GM21367 (cell line): ENCODE measurements at regions not wholly inside any gene's neighbourhood (a gene's known extent, or its start where the extent isn't known, plus 50 kb on each side); places are given as distances from the start of the nearest gene placed in this dataset.
"Not testable (repeated sequence)": the region's sequence is repeated elsewhere in the genome, so short reads cannot be mapped to it uniquely, and the experiment has no call there.

Source experiments
- ATAC-seq: cut with Tn5 transposase; IDR thresholded peaks from one replicate; pipeline ENCODE4 v1.9.1; 2021; ENCODE audit not compliant: unreplicated experiment

DNA sequence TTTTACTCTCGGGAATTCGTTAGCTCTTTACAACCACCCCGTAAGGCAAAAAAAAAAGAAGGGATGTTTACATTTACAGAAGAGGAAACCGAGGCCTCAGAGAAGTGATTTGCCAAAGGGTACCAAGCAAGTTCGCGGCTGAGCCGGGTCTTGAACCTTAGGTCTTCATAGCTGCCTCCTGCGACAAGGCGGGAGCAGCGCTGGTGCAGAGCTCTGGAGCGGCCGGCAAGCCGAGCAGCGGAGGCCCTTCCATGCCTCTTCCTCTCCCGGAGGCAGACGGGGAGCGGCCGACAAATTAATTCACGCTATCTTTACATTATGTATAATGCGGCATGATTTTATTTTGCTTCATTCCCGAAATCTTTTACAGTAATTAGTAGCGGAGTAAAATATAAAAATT, 536.3 kb downstream of the INSC start:
- no peak for ATAC-seq

DNA sequence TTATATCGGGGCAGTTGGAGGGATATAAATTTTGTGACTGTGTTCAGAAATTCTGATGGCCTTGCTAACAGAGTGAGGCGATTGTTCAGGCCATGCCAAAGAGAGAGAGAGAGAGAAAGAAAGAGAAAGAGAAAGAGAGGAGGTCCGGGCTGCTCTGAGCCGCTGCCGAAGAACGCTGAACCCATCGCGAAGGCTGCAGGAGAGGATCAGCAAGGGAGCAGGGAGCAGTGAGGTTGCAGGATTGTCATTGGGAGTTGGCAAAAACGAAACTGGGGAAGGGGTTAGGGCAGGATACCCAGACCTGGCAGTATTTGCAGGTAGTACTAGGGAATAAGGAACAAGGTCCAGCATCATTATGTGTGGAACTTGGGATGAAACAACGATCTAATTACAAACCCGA, 537.1 kb downstream of the INSC start:
- no peak for ATAC-seq

DNA sequence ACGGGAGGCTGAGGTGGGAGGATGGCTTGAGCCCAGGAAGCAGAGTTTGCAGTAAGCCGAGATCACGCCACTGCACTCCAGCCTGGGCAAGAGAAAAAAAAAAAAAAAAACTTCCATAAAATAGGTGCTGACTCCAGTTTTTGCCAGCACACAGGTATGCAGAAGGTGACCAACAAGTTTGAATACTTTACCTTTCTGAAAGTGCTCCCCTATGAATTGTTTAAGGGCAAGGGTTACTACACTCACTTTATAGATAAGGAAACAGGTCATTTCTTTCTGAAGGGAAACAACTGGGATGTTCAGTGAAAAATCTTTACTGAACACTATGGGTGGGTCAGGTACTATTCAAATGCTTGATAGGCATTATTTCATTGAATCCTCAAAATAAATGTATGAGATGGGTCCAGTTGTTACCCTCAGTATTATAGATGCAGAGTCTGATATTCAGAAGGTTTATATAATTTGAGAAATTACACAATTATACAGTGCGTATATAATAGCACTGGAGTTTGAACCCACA, 538.5 kb downstream of the INSC start:
- no peak for ATAC-seq

DNA sequence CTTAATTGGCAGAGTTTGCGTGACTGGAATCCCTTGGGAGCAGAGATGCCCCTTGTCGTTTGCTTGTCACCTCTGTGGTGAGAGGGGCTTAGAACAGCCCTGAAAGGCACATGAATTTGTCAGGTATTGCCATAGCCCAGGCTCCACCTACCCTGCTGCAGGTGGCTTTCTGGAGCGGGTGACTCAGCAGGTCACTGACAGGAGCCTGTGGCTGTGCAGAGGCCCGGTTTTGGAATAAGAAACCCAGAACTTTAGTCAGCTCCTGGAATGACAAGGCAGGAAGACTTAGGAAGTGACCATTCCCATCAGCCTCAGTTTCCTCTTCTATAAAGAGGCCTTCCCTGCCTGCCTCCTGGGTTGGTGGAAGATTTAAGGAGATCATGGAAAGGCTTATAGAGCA, 539.7 kb downstream of the INSC start:
- ATAC-seq: no peak

DNA sequence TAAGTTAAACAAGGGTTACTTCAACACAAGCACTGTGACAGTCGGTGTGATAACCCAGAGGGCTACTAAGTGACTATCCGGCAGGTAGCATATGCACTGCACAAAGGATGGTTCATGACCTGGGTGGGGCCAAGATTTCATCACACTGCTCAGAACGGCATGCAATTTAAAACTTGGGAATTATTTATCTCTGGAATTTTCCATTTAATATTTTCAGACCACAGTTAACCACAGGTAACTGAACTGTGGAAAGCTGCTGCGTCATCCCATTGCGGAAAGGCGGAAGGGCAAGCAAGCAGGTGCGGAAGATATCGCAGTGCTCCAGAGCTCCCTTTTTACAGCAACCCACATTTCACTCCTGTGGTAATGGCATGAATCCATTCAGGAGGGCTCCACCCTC, 540.8 kb downstream of the INSC start:
- ATAC-seq: no peak

DNA sequence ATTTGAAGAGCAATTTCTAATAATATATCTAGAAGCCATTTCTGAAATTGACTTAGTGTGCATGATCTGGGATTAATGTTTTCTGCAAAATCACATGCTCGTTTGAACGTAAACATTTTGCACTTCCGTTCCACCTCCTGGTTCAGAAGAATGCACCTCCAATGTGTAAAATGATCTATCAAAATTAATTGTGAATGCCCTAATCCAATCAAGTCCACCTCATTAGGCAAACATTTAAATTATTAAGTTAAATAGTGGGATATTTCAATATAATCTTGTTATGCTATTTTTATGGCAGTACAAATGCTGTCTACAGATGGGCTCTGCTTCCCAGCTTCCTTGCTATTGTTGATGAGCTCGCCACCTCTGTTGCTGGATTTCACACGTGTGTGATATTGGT, 542.5 kb downstream of the INSC start:
- ATAC-seq: no peak

DNA sequence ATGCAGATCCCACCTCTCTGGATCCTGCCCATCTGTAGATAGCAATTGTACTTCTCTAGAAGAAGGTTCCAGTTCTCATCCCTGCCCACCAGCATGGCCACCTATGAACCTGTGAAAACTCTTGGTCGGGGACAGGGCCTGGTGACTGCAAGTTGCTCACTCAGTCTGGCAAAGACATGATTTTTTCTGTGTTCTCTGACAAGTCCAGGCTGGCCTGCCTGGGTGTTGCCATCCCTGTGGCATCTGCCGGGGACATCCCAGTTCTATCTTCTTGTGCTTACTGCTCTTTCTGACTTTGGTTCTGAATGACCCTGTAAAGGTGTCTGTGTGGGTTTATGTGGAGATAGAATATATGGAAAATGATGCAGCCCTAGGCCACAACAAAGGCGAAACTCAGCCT, 545.8 kb downstream of the INSC start:
- ATAC-seq: no peak

DNA sequence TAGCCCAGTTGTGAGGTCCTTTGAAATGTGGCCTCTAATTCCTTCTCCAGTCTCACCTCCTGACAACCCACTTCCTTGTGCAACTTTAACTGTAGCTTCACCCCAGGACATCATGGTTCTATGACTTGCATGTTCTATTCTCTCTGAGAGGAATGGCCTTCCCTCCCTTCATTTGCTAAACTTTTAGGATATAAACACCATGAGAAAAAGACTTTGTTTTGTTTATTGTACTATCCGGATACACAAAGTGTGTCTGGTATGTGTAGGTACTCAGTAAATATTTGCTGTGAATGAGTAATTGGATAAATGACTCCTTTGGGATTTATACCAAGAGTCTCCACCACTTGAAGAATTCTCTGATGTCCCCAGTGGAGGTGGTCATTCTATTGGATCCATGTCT, 547.6 kb downstream of the INSC start:
- no peak for ATAC-seq

DNA sequence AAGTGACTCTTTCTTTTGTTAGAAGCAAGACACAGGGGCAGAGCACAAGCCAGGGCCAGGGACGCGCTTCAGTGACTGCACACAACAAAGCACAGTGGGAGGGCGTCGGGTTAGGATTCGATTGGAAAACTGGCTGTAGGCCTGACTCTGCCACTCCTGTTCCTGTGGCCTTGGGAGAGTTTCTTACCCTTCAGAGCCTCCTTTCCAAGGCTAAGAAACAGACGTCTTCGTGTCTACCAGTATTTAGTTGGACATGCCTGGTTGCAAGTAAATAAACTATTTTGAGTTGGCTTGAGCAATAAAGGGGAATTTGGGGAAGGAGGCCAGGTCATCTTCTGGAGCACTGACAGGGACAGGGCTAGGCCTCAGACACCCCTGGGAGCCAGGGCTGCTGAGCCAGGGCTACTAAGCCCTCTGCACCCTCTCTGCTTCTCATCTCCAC, 549.1 kb downstream of the INSC start:
- ATAC-seq: no peak

DNA sequence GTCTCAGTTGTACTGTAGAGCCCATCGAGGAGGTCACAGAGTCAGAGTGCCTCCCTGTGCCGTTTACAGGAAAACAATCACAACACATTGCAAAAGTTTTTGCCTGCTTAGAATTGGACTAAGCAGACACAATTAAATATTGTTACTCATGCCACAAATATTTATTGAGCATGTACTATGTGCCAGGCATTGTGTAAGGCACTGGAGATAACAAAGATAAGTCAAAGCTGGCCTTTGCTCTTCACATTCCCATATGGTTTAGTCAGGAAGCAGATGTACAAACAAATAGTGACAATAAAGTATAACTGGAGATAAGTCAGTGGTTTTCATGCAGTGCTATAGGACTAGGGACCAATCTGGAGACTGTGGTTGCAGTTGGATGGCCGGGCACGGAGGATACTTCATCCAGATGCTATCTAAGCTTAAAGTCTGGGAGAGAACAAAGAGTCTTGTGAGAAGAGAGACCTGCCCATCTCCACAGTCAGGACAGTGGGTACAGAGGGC, 550.7 kb downstream of the INSC start:
- no peak for ATAC-seq

DNA sequence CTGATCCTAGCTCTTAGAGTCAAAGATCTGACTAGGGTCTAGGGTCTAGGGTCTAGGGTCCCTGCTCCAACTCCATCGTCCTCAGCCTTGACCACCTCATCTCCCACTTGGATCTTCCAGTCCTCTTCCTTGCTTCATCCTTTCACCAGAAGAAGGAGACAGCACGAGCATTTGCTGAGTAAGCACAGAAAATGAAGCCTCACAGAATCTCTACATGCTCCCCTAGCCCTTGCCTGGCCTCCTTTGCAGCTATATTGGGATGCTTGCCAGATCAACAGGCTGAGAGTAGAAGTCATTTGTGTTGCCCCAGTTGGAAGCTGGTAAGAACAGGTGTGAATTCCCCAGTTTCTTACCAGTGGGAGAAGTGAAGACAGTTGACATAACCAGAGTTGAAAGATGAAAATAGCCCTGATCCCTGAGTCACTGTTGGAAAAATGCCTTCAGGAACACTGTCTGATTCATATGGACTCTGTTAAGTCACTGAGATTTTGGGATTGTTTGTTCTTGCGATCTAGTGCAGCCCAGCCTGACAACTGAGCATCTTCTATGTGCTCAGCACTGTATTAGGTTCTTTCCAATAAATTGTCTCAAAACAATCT, 552.5 kb downstream of the INSC start:
- ATAC-seq: no peak

DNA sequence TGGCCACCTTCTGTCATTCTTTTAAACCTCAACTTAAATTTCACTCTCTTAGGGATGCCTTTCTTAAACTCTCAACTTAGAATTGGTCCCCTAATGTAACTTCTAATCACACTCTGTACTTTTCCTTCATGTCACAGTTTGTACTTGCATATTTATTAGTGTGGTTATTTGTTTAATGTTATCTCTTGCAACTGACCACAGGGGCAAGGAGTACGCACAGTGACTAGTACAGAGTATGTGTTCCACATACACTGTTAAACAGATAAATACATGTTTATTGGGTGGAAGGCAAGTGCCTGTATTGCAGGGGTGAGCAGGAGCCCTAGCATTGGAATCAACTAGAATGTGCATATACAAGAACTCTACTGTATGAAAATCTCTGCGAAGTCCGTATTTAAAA, 554.0 kb downstream of the INSC start:
- ATAC-seq: no peak

DNA sequence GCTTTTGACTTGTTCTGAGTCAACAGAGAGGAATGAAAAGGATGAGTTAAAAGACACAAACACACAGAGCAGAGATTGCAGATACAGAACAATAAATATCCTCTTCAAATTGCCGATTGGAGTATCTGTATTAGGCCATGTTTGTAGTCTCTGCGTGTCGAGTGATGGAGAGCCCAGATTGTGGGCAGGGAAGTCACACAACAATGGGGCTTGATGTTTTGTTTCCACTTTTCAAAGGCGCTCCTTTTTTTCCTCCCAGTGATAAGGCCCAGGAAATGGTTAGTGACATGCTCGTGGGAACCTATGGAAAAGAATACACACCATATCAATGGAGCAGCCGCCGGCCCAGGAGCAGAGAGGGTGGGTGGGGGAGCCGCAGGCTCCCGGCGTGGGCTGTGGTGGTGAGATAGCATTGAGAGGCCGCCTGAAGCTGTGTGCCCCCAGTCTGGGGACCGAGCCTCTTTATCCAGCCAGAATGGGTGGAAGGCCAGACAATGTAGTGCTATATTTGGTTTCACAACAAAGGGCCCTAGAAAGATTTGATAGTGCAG, 555.9 kb downstream of the INSC start:
- no peak for ATAC-seq

DNA sequence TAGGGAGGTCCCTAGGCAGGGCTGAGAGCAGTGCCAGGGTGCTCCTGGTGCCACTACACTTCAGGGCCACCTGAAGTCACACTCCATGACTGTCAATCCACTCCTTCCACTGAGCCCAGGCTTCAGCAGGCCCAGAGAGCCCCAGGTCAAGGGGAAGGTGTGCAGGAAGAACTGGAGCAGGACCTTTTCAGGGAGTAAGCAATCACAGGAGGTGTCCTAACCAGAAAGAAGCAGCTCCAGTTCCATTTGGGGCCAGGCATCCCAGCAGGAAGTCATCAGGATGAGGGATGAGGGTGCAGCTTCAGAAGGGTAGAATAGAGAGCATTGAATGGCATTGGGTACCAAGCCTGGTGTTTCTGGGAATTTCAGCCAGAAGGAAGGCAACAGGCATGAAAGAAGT, 556.5 kb downstream of the INSC start:
- ATAC-seq: no peak

DNA sequence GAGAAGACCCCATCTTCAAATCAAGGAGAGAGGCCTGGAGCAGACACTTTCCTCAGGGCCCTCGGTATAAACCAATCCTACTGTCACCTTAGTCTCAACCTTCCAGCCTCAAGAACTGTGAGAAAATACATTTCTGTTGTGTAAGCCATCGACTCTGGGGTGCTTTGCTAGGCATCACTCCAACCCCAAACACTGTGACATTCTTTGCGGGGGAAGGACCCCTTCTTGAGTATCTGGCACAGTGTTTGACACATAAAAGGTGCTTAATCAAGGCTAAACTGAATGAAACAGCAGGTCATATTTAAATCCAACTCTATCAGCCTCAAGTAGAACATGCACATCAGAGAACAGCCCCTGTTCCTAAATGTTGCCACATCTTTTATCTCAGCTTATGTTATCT, 558.1 kb downstream of the INSC start:
- ATAC-seq: no peak

DNA sequence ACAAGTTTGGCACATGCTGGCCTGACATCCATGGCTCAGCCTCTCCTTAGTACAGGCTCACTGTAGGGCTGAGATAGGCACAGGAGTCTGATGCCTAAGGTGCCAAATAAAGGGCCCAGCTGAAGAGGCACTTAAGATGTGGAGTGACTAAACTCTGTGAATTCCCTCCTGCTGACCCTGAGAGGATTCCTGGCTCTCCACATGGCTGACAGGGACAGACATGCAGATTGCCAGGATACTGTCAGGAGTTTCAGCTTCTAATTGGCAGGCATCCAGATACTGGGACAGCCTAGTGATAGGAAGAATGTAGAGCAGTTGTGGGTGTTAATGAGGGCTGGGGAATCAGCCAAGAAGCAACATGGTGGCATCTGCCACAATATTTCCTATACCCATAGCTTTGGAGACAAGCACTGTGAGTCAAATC, 558.7 kb downstream of the INSC start:
- ATAC-seq: no peak

DNA sequence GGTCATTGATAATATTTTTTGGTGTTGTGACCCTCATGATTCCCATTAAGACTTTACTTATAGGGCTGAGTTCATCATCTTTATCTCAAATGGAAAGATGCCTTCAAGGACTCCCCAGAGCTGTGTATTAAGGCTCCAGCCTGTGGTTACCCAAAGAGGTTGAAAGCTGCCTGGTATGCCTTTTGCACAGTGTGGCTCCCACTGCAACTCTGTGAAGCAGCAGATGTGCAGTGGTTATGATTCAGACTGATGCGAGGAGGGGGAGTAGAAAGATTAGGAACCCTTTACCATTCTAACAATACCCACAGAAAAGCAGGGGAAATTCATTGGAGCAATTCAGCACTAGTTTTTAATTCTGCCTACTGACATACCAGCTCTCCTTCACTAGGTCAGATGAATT, 560.0 kb downstream of the INSC start:
- ATAC-seq: no peak

DNA sequence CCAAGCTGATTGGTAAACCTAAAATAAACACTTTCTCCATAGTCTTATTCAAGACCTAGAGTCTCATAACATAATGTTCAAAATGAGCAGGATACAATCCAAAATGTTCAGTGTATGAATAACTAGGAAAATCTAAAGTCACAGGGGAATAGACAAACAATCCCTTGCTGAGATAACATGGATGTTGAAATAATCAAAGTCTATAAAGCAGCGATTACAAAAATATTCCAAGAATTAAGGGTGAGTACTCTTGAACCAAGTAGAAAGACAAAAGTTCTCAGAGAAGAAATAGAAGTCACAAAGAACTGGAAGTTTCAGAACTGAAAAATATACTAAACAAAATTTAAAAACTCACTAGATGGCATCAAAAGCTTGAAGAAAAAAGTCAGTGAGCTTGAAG, 561.0 kb downstream of the INSC start:
- ATAC-seq: no peak

DNA sequence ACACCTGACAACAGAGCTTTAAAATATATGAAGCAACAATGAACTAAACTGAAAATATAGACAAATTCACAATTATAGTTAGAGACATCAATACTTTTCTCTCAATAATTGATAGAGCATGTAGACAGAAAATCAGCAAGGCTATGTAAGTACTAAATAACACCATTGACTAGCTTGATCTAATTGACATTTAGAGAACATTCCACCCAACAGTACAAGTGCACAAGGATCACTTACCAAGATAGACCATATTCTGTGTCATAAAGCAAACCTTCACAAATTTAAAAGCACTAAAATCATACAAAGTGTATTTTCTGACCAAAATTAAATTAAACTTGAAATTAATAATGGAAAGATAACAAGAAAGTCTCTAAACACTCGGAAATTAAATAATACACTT, 562.5 kb downstream of the INSC start:
- no peak for ATAC-seq

DNA sequence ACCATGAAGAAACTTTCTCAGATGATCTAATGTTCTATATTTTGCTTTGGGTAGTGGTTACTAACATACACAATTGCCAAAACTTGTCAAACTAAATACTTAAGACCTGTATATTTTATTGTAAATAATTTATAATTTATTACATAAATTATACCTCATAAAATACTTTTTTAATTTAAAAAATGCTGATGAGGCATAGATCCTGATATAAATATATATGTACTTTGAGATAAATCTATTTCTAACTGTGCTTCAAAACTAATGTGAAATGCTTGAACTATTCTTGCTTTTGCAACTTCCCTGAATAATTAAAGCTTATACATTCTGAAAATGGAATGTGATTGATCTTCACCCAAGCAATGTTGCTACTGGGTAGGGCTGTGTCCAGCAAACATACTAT, 568.8 kb downstream of the INSC start:
- ATAC-seq: no peak

DNA sequence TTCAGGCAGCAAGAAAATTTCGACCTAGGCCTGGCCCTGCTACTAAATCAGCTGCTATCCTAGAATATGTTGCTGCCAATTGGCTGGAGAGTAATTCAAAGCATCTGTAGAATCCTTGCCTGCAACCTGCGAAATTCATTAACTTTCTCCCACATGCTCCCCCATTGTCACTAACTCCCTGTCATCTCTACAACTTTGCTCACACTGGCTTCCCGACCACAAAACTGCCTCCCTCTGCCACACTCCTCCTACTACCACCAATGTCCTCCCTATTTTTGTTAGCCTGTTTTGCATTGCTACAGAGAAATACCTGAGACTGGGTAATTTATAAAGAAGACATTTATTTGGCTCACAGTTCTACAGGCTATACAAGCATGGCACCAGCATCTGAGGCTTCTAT, 570.6 kb downstream of the INSC start:
- ATAC-seq: no peak

DNA sequence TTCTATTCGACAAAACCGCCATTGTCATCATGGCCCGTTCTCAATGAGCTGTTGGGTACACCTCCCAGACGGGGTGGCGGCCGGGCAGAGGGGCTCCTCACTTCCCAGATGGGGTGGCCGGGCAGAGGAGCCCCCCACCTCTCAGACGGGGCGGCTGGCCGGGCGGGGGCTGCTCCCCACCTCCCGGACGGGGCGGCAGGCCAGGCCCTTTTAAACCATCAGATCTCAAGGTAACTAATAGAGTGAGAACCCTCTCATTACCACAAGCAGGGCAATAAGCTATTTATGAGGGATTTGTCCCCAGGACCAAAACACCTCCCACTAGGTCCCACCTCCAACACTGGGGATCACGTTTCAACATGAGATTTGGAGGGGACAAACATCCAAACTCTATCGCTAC, 571.5 kb downstream of the INSC start:
- ATAC-seq: not testable (repeated sequence)

DNA sequence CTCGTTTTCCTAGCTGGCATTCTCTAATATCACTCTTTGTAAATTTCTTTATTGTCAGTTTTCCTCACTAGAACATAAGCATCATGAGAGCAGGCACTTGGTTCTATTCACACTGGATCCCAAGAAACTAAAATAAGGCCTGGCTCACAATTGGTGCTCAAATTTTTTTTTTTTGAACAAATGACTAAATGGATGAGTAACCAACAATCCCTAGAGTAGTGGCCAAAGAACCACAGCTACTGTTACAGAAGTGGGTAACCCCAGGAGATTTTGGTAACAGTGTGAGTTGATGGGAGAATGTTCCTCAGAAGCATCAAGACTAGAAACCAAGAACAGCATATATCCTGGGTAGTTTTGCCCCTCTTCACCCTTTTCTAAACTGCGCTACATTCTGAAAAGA, 572.6 kb downstream of the INSC start:
- ATAC-seq: no peak
